GM19025 (cell line): ENCODE measurements at regions not wholly inside any gene's neighbourhood (a gene's known extent, or its start where the extent isn't known, plus 50 kb on each side); places are given as distances from the start of the nearest gene placed in this dataset.

Source experiments
- ATAC-seq: cut with Tn5 transposase; IDR thresholded peaks from one replicate; pipeline ENCODE4 v1.9.1; 2021; ENCODE audit warnings: mild to moderate bottlenecking, low read depth, moderate library complexity; ENCODE audit not compliant: unreplicated experiment

DNA sequence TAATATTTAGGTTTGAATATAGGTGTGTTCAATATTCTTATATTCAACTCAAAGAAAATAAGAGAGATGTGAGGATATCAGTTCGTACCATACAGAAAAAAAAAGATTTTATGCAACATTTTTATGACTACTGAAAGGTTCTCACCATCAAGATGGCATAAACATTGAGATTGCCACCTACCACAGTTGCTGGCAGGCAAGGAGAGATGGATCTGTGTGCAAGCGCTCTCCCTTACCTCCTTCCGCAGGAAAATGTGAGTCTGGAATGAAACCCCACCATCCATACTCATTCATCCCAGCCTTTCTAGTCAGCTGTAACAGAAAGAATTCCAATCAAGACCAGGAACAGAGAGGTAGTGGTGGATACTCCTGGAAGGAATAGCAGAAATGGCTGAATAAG, 376.9 kb downstream of the PPP3CA start:
- ATAC-seq: no peak

DNA sequence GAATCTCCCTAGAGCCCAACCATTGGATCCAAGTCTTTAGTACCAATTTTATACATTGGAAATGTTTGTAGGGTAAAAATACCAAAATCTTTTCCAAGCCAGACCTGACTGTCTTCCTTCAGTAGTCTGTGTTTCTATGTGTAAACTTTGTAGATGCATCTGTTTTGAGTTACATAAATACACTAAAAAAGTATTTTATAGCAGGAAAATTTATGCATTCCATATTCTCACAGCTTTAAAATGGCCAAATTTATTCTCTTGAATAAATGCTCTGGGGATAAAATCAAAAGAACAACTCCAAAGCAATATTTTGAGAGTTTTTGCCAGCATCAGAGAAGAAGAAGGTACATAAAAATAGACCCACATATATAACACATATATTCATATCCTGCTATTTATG, 377.4 kb downstream of the PPP3CA start:
- no peak for ATAC-seq

DNA sequence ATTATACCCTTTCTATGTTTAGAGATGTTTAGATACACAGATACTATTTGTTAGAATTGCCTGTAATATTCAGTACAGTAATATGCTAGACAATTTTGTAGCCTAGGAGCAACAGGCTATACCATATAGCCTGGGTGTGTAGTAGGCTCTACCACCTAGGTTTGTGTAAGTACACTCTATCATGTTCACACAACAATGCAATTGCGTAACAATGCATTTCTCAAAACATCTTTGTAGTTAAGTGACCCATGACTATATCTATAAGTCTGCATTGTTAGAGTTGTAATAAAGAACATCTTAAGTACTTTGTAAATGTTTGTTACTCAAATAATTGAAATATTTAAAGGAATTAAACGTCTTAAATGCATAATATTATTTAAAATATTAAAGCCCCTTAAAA, 379.3 kb downstream of the PPP3CA start:
- no peak for ATAC-seq

- ATAC-seq: no peak
These were observed 383.7 kb downstream of the PPP3CA start for GRCh38 chr4:100963627-100964026.

- ATAC-seq: peak; percentile 62
These were observed 384.6 kb downstream of the PPP3CA start for GRCh38 chr4:100962698-100963097.

DNA sequence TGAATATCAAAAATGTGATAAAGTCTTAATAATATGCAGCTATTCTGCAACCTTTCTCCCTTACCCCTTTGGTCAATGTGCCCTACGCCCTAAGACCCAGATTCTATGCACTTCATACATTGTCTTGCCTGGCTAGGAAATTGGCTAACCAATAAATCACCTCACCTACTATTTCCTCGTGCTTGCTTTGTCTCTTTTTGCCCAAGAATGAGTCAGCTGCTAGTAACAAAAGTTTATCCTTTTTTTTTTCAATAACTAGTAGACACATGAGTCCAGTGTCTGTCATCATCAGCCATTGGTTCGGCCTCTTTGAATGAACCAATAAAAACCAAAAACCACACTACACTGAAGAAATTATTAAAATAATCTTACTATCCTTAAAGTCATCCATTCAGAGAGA, 387.1 kb downstream of the PPP3CA start:
- no peak for ATAC-seq

DNA sequence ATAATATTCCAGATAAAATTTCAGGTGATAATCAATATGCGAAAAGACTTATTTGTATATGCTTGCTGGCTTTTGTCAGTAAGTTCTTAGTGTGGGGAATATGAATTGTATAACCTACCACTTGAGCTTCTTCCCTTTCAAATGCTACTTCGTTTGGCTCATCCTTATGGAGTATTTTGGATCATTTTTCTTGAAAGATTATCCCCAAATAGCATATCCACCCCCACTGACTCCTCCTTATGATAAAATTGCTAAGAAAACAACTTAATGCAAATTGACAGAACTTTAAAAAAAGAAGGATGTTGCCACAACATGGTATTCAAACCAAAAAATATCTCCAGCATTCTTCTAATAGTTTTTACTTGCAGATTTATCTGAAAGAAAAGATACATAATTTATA, 393.3 kb downstream of the PPP3CA start:
- ATAC-seq: no peak

DNA sequence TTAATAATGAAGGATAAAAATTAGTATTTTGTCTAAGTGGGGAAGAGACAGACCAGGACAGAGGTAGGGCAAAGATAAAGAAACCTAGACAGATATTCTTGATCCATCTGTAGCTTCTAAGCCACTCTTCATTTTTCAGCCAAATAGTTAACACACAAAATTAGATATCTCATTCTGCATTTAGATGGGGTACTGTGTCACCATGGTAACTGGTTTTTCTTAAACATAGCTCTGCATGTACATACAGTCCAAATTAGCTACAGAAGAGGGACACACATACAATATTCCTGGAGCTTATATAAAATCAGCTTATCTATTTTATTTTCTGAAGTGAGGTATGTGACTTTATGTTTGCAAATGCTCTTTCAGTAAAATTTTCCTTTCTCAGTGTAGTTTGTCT, 393.7 kb downstream of the PPP3CA start:
- no peak for ATAC-seq

DNA sequence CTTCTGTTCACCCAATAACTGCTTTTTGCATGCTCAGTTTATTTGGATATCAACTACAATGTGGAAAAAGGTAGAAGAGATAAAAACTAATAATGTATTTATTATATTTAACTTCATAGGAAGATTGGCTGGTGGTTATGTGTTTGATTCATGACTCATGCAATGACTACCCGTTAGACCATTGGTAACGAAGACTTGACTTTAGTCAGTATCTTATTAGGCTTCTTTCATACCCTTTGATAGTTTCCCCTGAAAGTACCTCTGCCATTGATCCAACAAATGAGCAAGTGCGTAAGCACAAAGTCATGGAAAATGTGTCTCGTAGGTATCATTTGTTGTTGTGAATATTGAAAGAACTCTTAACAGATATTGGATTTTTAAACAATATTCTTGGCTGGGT, 394.7 kb downstream of the PPP3CA start:
- ATAC-seq: no peak

GRCh38 chr4:100949350-100949935, 397.9 kb downstream of the PPP3CA start:
- ATAC-seq: no peak

DNA sequence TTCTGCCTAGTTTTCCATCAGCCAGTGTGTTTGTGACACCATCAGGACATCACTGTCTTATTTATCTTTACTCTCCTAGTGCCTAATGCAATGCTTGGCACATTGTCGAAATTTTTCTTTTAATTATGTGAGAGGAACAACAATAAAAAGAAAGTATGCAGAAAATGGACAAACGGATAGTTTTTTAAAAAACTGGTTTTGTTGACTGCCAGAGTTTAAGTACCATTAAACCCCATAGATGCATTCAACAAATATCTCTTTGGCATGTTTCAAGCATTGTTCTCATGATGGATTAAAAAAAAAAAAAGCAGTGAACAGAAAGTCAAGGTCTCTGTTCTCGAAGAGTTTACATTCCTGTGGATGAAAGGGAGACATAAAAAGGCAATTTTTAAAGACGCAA, 398.4 kb downstream of the PPP3CA start:
- no peak for ATAC-seq

DNA sequence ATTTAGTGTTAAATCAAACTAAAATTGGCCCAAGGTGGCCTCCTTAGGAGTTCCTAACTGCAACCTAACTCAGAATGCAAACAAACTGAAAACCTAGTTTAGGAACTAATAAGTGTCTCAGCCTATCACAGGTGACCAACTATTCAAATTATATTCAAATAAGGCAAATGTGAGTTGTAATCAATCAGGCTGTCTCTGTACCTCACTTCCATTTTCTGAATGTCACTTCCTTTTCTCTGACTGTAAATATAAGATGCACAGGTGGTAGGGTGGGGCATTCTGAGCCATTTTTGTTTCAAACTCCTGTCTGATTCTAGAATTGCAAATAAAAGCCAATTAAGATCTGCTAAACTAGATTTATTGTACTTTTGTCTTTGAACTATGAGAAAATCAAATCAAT, 401.5 kb downstream of the PPP3CA start:
- no peak for ATAC-seq

- no peak for ATAC-seq
These were observed 408.6 kb downstream of the PPP3CA start for GRCh38 chr4:100938698-100939097.

- ATAC-seq: no peak
These were observed 410.5 kb downstream of the PPP3CA start for GRCh38 chr4:100936661-100937375.

DNA sequence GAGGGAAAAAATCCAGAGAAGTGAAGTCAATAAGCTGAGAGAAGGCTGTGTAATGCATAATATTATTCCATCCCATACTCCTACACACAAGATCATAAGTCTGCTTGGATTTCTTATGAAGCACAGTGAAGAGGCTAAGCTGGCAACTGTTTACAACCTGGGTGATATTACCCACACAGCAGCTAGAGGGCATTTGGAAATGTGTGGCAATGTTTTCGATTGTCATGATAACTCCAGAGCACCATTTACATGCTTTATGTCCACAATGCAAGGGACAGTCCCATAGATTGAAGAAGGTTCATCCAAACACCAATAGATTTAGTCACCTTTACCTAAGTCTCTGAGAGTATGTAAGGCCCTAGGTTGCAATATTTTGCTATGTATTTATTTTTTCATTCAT, 412.2 kb downstream of the PPP3CA start:
- ATAC-seq: no peak

- ATAC-seq: no peak
These were observed 413.7 kb downstream of the PPP3CA start for GRCh38 chr4:100933628-100934027.

GRCh38 chr4:100929758-100930157, 411.9 kb upstream of the EMCN start:
- ATAC-seq: no peak

DNA sequence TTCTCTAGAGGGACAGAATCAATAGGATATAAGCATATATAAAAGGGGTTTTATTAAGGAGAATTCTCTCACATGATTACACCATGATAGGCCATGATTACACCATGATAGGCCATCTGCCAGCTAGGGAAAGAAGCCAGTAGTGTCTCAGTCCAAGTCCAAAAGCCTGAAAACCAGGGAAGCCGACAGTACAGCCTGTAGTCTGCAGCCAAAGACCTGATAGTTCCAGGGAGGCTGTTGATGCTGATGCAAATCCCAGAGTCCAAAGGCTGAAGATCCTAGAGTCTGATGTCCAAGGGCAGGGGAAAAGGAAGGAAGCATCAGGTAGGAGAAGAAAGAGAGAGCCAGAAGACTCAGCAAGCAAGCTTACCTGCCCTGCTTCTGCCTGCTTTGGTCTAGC, 411.3 kb upstream of the EMCN start:
- no peak for ATAC-seq

DNA sequence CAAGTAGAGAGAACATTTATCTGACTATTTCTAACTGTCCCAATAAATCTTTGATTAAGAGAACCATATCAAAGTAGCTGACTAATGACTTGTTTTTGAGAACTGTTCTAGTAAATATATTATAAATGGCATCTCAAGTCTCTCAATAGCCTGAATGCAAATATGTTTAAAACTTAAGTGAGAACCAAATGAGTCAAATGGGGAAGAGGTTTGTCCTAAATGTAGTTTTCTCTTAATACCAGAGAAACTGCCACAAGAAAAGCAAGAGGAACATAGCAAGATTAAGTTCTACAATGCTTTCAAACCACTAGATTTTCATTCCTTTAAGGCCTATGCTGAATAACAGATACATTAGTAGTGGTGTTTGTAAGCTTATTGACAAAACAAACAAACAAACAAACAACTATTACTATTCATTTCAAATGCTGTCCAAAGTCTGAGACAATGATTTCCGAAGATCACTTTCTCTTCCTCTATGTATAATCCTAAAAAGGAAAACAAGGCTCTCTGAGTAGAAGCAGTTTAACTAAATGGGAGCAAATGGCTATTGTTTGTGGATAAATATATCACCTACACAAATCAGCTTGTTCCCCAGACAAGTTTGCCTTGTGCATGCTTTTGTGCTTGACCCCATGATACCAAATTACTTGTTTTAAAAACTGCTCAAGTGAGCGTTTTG, 408.4 kb upstream of the EMCN start:
- ATAC-seq: no peak

DNA sequence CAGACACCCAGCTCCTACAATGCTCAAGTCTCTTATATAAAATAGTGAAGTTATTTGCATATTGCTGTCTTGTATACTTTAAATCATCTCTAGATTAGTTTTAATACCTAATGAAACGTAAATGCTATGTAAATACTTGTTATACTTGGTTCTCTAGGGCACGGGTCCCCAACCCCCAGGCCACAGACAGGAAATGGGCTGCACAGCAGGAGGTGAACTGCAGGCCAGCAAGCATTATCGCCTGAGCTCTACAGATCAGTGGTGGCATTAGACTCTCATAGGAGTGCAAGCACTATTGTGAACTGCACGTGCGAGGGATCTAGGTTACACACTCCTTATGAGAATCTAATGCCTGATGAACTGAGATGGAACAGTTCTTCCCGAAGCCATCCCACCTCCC, 395.9 kb upstream of the EMCN start:
- no peak for ATAC-seq

- ATAC-seq: no peak
These were observed 390.7 kb upstream of the EMCN start for GRCh38 chr4:100908540-100908939.
